ENCODE measurements at regions not wholly inside any gene's neighbourhood (a gene's known extent, or its start where the extent isn't known, plus 50 kb on each side); places are given as distances from the start of the nearest gene placed in this dataset.

- no peak overlapping the region for H3K4me3 ChIP-seq (replicated peaks; ENCODE audit: low read depth, low read length)
- TF ChIP-seq CTCF (IDR thresholded peaks at IDR 0.05; ENCODE audit: insufficient read depth, low read length, poor library complexity, severe bottlenecking): no peak
- H3K36me3 ChIP-seq (ENCODE audit: control insufficient read depth, insufficient read depth, low read length): no peaks in the 10 kb centered on the region
- no peaks in the 10 kb centered on the region; the same call in 1 of the 2 replicates for H3K27me3 ChIP-seq (replicated peaks; ENCODE audit: control insufficient read depth, insufficient read depth, low read length)
- DNase-seq (ENCODE audit: extremely low read depth, insufficient read length): no peak
Observed at GRCh38 chr2:176709991-176710390, 440.7 kb downstream of the MTX2 start.

GRCh38 chr2:176710657-176711186 lies 441.5 kb downstream of the MTX2 start:
- no peak for DNase-seq (ENCODE audit: extremely low read depth, insufficient read length)
- no peak for TF ChIP-seq CTCF (IDR thresholded peaks at IDR 0.05; ENCODE audit: insufficient read depth, low read length, poor library complexity, severe bottlenecking)
- no peaks in the 10 kb centered on the region for H3K36me3 ChIP-seq (ENCODE audit: control insufficient read depth, insufficient read depth, low read length)
- no peak overlapping the region for H3K4me3 ChIP-seq (replicated peaks; ENCODE audit: low read depth, low read length)
- H3K27me3 ChIP-seq (replicated peaks; ENCODE audit: control insufficient read depth, insufficient read depth, low read length): no peaks in the 10 kb centered on the region; the same call in 1 of the 2 replicates

- H3K4me3 ChIP-seq (replicated peaks; ENCODE audit: low read depth, low read length): no peak overlapping the region
- no peak for TF ChIP-seq CTCF (IDR thresholded peaks at IDR 0.05; ENCODE audit: insufficient read depth, low read length, poor library complexity, severe bottlenecking)
- no peaks in the 10 kb centered on the region for H3K27me3 ChIP-seq (replicated peaks; ENCODE audit: control insufficient read depth, insufficient read depth, low read length)
- DNase-seq (ENCODE audit: extremely low read depth, insufficient read length): no peak
- H3K36me3 ChIP-seq (ENCODE audit: control insufficient read depth, insufficient read depth, low read length): no peaks in the 10 kb centered on the region
Observed at GRCh38 chr2:176725873-176726645, 456.8 kb downstream of the MTX2 start.

GRCh38 chr2:176727696-176728095 lies 458.5 kb downstream of the MTX2 start:
- no peak for DNase-seq (ENCODE audit: extremely low read depth, insufficient read length)
- TF ChIP-seq CTCF (IDR thresholded peaks at IDR 0.05; ENCODE audit: insufficient read depth, low read length, poor library complexity, severe bottlenecking): no peak
- Histone ChIP-seq H3K36me3 (ENCODE audit: control insufficient read depth, insufficient read depth, low read length) (no peaks in the 10 kb centered on the region), H3K4me3 (replicated peaks; ENCODE audit: low read depth, low read length) (no peak overlapping the region), H3K27me3 (replicated peaks; ENCODE audit: control insufficient read depth, insufficient read depth, low read length) (no peaks in the 10 kb centered on the region)

- no peaks in the 10 kb centered on the region for H3K36me3 ChIP-seq (ENCODE audit: control insufficient read depth, insufficient read depth, low read length)
- no peaks in the 10 kb centered on the region for H3K27me3 ChIP-seq (replicated peaks; ENCODE audit: control insufficient read depth, insufficient read depth, low read length)
- H3K4me3 ChIP-seq (replicated peaks; ENCODE audit: low read depth, low read length): no peak overlapping the region
- no peak for DNase-seq (ENCODE audit: extremely low read depth, insufficient read length)
- TF ChIP-seq CTCF (IDR thresholded peaks at IDR 0.05; ENCODE audit: insufficient read depth, low read length, poor library complexity, severe bottlenecking): no peak
Observed at GRCh38 chr2:176729706-176730569, 460.7 kb downstream of the MTX2 start.

Measured in GM06990 (cell line).